ENCODE measurements at regions not wholly inside any gene's neighbourhood (a gene's known extent, or its start where the extent isn't known, plus 50 kb on each side); places are given as distances from the start of the nearest gene placed in this dataset.

GRCh38 chr15:47135267-47135666 lies 582.0 kb upstream of the SEMA6D start:
- no peak for TF ChIP-seq FOXP2 (optimal IDR thresholded peaks at IDR 0.05; ENCODE audit: borderline replicate concordance, extremely low read depth, extremely low read length, insufficient read depth)
- no peak for TF ChIP-seq TAF1 (IDR thresholded peaks at IDR 0.05; ENCODE audit: borderline replicate concordance, insufficient read depth, low read length)
- no peak for TF ChIP-seq SIN3A (IDR thresholded peaks at IDR 0.05; ENCODE audit: borderline replicate concordance, insufficient read depth, low read length)

- TF ChIP-seq FOXP2 (optimal IDR thresholded peaks at IDR 0.05; ENCODE audit: borderline replicate concordance, extremely low read depth, extremely low read length, insufficient read depth) (no peak), REST (IDR thresholded peaks at IDR 0.05; ENCODE audit: insufficient read depth in 1 of 2, low read depth in 2 of 2, low read length in 2 of 2) (no peak), TAF1 (IDR thresholded peaks at IDR 0.05; ENCODE audit: borderline replicate concordance, insufficient read depth, low read length) (no peak), SIN3A (IDR thresholded peaks at IDR 0.05; ENCODE audit: borderline replicate concordance, insufficient read depth, low read length) (no peak)
Observed at GRCh38 chr15:47136236-47136635, 581.1 kb upstream of the SEMA6D start.

GRCh38 chr15:47139965-47140364 lies 577.3 kb upstream of the SEMA6D start:
- TF ChIP-seq FOXP2 (optimal IDR thresholded peaks at IDR 0.05; ENCODE audit: borderline replicate concordance, extremely low read depth, extremely low read length, insufficient read depth) (no peak), SIN3A (IDR thresholded peaks at IDR 0.05; ENCODE audit: borderline replicate concordance, insufficient read depth, low read length) (no peak), REST (IDR thresholded peaks at IDR 0.05; ENCODE audit: insufficient read depth in 1 of 2, low read depth in 2 of 2, low read length in 2 of 2) (no peak), POLR2AphosphoS5 (IDR thresholded peaks at IDR 0.05; ENCODE audit: low read depth, low read length) (no peak), TAF1 (IDR thresholded peaks at IDR 0.05; ENCODE audit: borderline replicate concordance, insufficient read depth, low read length) (no peak)

- TF ChIP-seq REST (IDR thresholded peaks at IDR 0.05; ENCODE audit: insufficient read depth in 1 of 2, low read depth in 2 of 2, low read length in 2 of 2) = no peak
- TF ChIP-seq POLR2AphosphoS5 (IDR thresholded peaks at IDR 0.05; ENCODE audit: low read depth, low read length) = no peak
- TF ChIP-seq FOXP2 (optimal IDR thresholded peaks at IDR 0.05; ENCODE audit: borderline replicate concordance, extremely low read depth, extremely low read length, insufficient read depth) = no peak
- no peak for TF ChIP-seq TAF1 (IDR thresholded peaks at IDR 0.05; ENCODE audit: borderline replicate concordance, insufficient read depth, low read length)
- TF ChIP-seq SIN3A (IDR thresholded peaks at IDR 0.05; ENCODE audit: borderline replicate concordance, insufficient read depth, low read length) = no peak
Observed at GRCh38 chr15:47157827-47158226, 559.5 kb upstream of the SEMA6D start.

- TF ChIP-seq TAF1 (IDR thresholded peaks at IDR 0.05; ENCODE audit: borderline replicate concordance, insufficient read depth, low read length) = no peak
- TF ChIP-seq POLR2AphosphoS5 (IDR thresholded peaks at IDR 0.05; ENCODE audit: low read depth, low read length) = no peak
- TF ChIP-seq FOXP2 (optimal IDR thresholded peaks at IDR 0.05; ENCODE audit: borderline replicate concordance, extremely low read depth, extremely low read length, insufficient read depth) = no peak
- TF ChIP-seq SIN3A (IDR thresholded peaks at IDR 0.05; ENCODE audit: borderline replicate concordance, insufficient read depth, low read length) = no peak
Observed at GRCh38 chr15:47158573-47158972, 558.7 kb upstream of the SEMA6D start.

- TF ChIP-seq SIN3A (IDR thresholded peaks at IDR 0.05; ENCODE audit: borderline replicate concordance, insufficient read depth, low read length) = no peak
- TF ChIP-seq REST (IDR thresholded peaks at IDR 0.05; ENCODE audit: insufficient read depth in 1 of 2, low read depth in 2 of 2, low read length in 2 of 2) = no peak
- no peak for TF ChIP-seq POLR2AphosphoS5 (IDR thresholded peaks at IDR 0.05; ENCODE audit: low read depth, low read length)
- no peak for TF ChIP-seq TAF1 (IDR thresholded peaks at IDR 0.05; ENCODE audit: borderline replicate concordance, insufficient read depth, low read length)
- no peak for TF ChIP-seq FOXP2 (optimal IDR thresholded peaks at IDR 0.05; ENCODE audit: borderline replicate concordance, extremely low read depth, extremely low read length, insufficient read depth)
Observed at GRCh38 chr15:47177177-47177576, 540.1 kb upstream of the SEMA6D start.
